ENCODE measurements at regions not wholly inside any gene's neighbourhood (a gene's known extent, or its start where the extent isn't known, plus 50 kb on each side); places are given as distances from the start of the nearest gene placed in this dataset.

GRCh38 chr16:51298800-51299199, 147.7 kb upstream of the SALL1 start:
- no peak overlapping the region for H3K9ac ChIP-seq (ENCODE audit: low read length in 3 of 3)
- H3K4me3 ChIP-seq (ENCODE audit: low read length in 3 of 3), result no peak overlapping the region
- FAIRE-seq (no peak), DNase-seq (no peak)
- TF ChIP-seq CTCF (IDR thresholded peaks at IDR 0.05; ENCODE audit: borderline replicate concordance, extremely low read depth, insufficient read depth), result no peak
- intact Hi-C loops (cut with DNase I), result no loop called here
- H3K36me3 ChIP-seq (ENCODE audit: control insufficient read depth in 2 of 3, insufficient read depth in 3 of 3, low read length in 3 of 3), result no peaks in the 10 kb centered on the region
- no peak overlapping the region for H3K27ac ChIP-seq (ENCODE audit: low read depth in 2 of 2, low read length in 2 of 2)
- H3K27me3 ChIP-seq (ENCODE audit: control insufficient read depth, insufficient read depth, low read length), result no peaks in the 10 kb centered on the region
- no peaks in the 10 kb centered on the region for H3K4me1 ChIP-seq (ENCODE audit: control insufficient read depth in 2 of 3, insufficient read depth in 2 of 3, low read depth in 1 of 3, low read length in 3 of 3)
- peaks cover 0 to 2% (median 0%) of the 10 kb centered on the region in 3 donors for H3K9me3 ChIP-seq (ENCODE audit: control insufficient read depth in 2 of 3, insufficient read depth in 1 of 3, low read length in 3 of 3)

DNA sequence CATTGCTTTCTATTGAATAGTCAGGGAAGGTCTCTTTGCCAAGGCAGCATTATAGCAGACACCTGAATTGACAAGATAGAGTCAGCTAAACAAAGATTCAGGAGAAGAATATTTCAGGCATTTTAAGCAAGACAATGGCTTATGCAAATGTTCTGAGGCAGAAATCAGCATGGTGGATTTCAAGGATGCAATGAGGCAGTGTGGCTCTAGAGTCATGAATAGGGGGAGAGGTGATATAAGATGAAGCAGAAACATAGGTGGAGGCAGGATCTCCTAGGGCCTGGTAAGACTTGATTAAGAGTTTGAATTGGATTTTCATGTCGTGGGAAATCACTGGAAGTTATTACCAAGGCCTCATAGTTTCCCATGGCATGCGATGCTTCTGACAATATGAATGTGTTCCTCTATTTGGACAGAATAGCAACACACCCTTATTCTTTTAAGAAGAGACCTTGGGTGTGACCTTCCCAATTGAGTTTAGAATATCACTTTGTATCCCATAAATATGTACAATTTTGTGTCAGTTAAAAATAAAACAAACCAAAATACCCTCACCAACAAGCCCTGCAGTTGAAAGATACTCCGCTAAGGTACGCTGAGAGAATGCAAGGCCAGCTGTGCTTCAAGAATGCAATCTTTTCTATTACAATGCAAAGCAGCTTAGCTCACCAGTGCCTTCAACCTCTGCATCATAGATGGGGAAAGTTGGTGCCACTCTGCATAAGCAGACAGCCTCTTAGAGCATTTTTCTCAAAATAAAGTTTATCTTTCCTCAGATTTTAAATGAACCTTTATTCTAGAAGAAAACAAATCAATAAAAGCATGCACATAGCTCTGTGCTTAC, 139.6 kb upstream of the SALL1 start:
- Histone ChIP-seq H3K4me1 (ENCODE audit: control insufficient read depth in 2 of 3, insufficient read depth in 2 of 3, low read depth in 1 of 3, low read length in 3 of 3) (peaks cover 0 to 3% (median 0%) of the 10 kb centered on the region in 3 donors), H3K36me3 (ENCODE audit: control insufficient read depth in 2 of 3, insufficient read depth in 3 of 3, low read length in 3 of 3) (no peaks in the 10 kb centered on the region), H3K4me3 (ENCODE audit: low read length in 3 of 3) (no peak overlapping the region), H3K27ac (ENCODE audit: low read depth in 2 of 2, low read length in 2 of 2) (no peak overlapping the region), H3K27me3 (ENCODE audit: control insufficient read depth, insufficient read depth, low read length) (no peaks in the 10 kb centered on the region), H3K9me3 (ENCODE audit: control insufficient read depth in 2 of 3, insufficient read depth in 1 of 3, low read length in 3 of 3) (peaks cover 0 to 2% (median 0%) of the 10 kb centered on the region in 3 donors), H3K9ac (ENCODE audit: low read length in 3 of 3) (no peak overlapping the region)
- no peak for DNase-seq
- no peak for FAIRE-seq
- TF ChIP-seq CTCF (IDR thresholded peaks at IDR 0.05; ENCODE audit: borderline replicate concordance, extremely low read depth, insufficient read depth), result no peak
- intact Hi-C loops (cut with DNase I), result no loop called here

GRCh38 chr16:51289336-51289735, 138.3 kb upstream of the SALL1 start:
- FAIRE-seq (no peak), DNase-seq (no peak)
- no peak for TF ChIP-seq CTCF (IDR thresholded peaks at IDR 0.05; ENCODE audit: borderline replicate concordance, extremely low read depth, insufficient read depth)
- Histone ChIP-seq H3K4me1 (ENCODE audit: control insufficient read depth in 2 of 3, insufficient read depth in 2 of 3, low read depth in 1 of 3, low read length in 3 of 3) (peaks cover 0 to 3% (median 0%) of the 10 kb centered on the region in 3 donors), H3K4me3 (ENCODE audit: low read length in 3 of 3) (no peak overlapping the region), H3K27ac (ENCODE audit: low read depth in 2 of 2, low read length in 2 of 2) (no peak overlapping the region), H3K9me3 (ENCODE audit: control insufficient read depth in 2 of 3, insufficient read depth in 1 of 3, low read length in 3 of 3) (peaks cover 0 to 2% (median 0%) of the 10 kb centered on the region in 3 donors), H3K9ac (ENCODE audit: low read length in 3 of 3) (no peak overlapping the region), H3K36me3 (ENCODE audit: control insufficient read depth in 2 of 3, insufficient read depth in 3 of 3, low read length in 3 of 3) (no peaks in the 10 kb centered on the region), H3K27me3 (ENCODE audit: control insufficient read depth, insufficient read depth, low read length) (no peaks in the 10 kb centered on the region)
- intact Hi-C loops (cut with DNase I), result no loop called here
